ENCODE measurements at regions not wholly inside any gene's neighbourhood (a gene's known extent, or its start where the extent isn't known, plus 50 kb on each side); places are given as distances from the start of the nearest gene placed in this dataset.
"Not testable (repeated sequence)": the region's sequence is repeated elsewhere in the genome, so short reads cannot be mapped to it uniquely, and the experiment has no call there.

DNA sequence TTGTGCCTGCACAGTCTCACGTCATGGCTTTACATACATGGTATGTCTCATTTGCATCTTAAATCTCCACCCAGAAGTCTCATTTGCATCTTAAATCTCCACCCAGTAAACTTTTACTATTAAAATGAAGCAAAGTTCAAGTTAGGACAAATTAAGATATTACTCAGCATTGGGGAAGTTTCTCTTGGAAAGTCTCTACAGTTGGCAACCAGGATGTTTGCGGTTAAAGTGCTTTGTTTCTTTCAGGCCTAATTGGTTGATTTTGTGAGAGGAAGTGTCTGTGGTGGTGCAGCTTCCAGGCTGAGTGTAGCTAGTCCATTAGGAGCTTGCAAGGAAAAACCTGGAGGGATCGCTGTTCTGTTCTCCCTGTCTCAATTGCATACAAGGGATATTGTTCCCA is 1373.3 kb upstream of the GOT2 start:
- intact Hi-C loops (cut with DNase I) = no loop called here
- DNase-seq = no peak
- Histone ChIP-seq H3K4me3 (replicated peaks in 1 of 3) (no peak overlapping the region), H3K4me1 (no peaks in the 10 kb centered on the region), H3K36me3 (no peaks in the 10 kb centered on the region), H3K9me3 (no peaks in the 10 kb centered on the region), H3K27me3 (no peaks in the 10 kb centered on the region), H3K27ac (no peak overlapping the region)
- 69 to 76% methylated on average over 3 of the region's 3 CpGs for WGBS, 2 donors
- no peak for TF ChIP-seq POLR2A (IDR thresholded peaks at IDR 0.05)
- TF ChIP-seq, protein P1, sequence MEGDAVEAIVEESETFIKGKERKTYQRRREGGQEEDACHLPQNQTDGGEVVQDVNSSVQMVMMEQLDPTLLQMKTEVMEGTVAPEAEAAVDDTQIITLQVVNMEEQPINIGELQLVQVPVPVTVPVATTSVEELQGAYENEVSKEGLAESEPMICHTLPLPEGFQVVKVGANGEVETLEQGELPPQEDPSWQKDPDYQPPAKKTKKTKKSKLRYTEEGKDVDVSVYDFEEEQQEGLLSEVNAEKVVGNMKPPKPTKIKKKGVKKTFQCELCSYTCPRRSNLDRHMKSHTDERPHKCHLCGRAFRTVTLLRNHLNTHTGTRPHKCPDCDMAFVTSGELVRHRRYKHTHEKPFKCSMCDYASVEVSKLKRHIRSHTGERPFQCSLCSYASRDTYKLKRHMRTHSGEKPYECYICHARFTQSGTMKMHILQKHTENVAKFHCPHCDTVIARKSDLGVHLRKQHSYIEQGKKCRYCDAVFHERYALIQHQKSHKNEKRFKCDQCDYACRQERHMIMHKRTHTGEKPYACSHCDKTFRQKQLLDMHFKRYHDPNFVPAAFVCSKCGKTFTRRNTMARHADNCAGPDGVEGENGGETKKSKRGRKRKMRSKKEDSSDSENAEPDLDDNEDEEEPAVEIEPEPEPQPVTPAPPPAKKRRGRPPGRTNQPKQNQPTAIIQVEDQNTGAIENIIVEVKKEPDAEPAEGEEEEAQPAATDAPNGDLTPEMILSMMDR (IDR thresholded peaks at IDR 0.05) = no peak

DNA sequence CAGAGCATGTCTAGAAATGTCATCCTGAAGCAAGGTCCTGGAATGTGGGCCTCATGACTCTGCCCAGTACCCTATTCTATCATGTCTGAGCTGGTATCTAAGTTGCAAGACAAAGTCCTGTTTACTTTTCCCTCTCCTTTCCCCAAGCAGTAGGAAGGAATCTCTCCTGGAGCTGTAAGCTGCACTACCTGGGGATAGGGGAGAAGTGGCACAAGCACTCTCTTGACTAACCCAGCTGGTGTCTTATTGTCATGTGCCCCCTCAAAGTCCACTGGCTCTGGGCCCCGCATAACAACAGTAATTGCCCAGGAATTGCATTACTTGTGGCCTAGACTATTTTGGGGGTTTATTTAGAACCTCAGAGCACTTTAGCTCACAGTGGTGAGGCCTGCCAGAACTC is 1366.3 kb upstream of the GOT2 start:
- H3K36me3 ChIP-seq = no peaks in the 10 kb centered on the region
- no peak overlapping the region for H3K4me3 ChIP-seq (replicated peaks in 1 of 3)
- TF ChIP-seq, protein P1 (IDR thresholded peaks at IDR 0.05) = no peak
- no peak for TF ChIP-seq POLR2A (IDR thresholded peaks at IDR 0.05)
- H3K9me3 ChIP-seq = peaks cover 4% of the 10 kb centered on the region
- no peak for DNase-seq
- intact Hi-C loops (cut with DNase I) = no loop called here
- 27 to 70% methylated on average over 1 of the region's 1 CpG for WGBS, 2 donors
- no peaks in the 10 kb centered on the region for H3K27me3 ChIP-seq
- no peaks in the 10 kb centered on the region for H3K4me1 ChIP-seq
- no peak overlapping the region for H3K27ac ChIP-seq

DNA sequence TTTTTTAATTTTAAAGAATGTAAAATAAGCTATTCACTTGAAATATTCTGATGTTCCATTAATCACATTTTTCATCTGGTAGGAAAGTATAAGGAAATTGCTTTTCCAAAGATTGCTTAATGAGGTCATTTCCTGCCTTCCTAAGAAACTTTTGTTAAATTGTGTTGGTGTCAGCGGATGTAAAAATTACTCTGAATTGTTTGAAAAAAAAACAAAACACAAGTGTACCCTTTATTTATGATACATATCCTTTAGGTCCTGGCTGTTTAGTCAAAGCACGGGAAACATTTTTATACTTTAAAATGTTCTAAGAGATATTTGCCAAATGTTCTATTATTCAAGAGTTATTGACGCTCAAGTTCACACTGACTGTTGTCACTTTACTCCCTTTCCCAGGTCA is 1357.4 kb upstream of the GOT2 start:
- H3K9me3 ChIP-seq = no peaks in the 10 kb centered on the region
- no peak for TF ChIP-seq POLR2A (IDR thresholded peaks at IDR 0.05)
- TF ChIP-seq, protein P1 (IDR thresholded peaks at IDR 0.05) = no peak
- no peak overlapping the region for H3K27ac ChIP-seq
- no peaks in the 10 kb centered on the region for H3K4me1 ChIP-seq
- no peaks in the 10 kb centered on the region for H3K36me3 ChIP-seq
- intact Hi-C loops (cut with DNase I) = no loop called here
- no peak overlapping the region for H3K4me3 ChIP-seq (replicated peaks in 1 of 3)
- 50 to 53% methylated on average over 3 of the region's 3 CpGs for WGBS, 2 donors
- H3K27me3 ChIP-seq = no peaks in the 10 kb centered on the region
- DNase-seq = no peak

DNA sequence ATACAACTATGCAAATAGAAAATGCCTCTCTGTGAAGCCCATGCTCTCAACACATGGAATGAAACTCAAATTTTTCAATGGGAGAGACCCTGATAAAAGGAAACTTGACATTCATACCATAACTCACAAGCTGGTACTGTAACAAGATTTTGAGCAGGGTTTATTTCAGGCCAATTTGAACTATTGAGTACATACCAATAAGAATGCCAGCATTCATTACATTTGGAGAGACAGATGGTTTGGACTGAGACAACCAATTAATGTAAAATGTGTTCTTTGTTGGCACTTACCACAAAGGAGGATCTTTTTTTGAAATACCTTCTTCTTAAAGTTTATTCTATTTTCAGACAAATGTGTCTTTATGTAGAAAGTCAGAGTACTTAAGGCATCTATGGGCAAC is 1357.0 kb upstream of the GOT2 start:
- no peak for DNase-seq
- Histone ChIP-seq H3K4me1 (no peaks in the 10 kb centered on the region), H3K27me3 (no peaks in the 10 kb centered on the region), H3K4me3 (replicated peaks in 1 of 3) (no peak overlapping the region), H3K36me3 (no peaks in the 10 kb centered on the region), H3K27ac (no peak overlapping the region), H3K9me3 (no peaks in the 10 kb centered on the region)
- no peak for TF ChIP-seq POLR2A (IDR thresholded peaks at IDR 0.05)
- TF ChIP-seq, protein P1 (IDR thresholded peaks at IDR 0.05) = no peak
- intact Hi-C loops (cut with DNase I) = no loop called here

DNA sequence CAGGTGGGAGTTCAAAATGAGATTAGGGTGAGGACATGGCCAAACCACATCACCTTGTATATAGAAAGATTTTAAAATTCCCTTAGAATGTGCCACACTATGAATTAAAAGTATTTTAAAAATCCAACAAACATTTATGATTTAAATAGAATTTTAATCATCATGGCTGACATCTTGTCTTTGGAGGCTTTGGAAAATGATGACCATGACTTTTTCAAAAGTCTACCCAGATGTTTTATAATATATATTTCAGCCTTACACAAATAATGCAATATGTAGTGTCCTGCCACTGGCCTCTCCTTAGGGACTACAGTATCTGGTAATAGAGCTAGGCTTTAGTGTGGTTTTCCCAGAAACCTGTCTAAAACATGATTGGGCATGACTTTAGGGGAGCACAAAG is 1353.4 kb upstream of the GOT2 start:
- Histone ChIP-seq H3K27ac (no peak overlapping the region), H3K4me3 (replicated peaks in 1 of 3) (no peak overlapping the region), H3K4me1 (no peaks in the 10 kb centered on the region), H3K36me3 (no peaks in the 10 kb centered on the region), H3K9me3 (no peaks in the 10 kb centered on the region), H3K27me3 (no peaks in the 10 kb centered on the region)
- TF ChIP-seq, protein P1 (IDR thresholded peaks at IDR 0.05) = no peak
- no peak for TF ChIP-seq POLR2A (IDR thresholded peaks at IDR 0.05)
- DNase-seq = no peak
- intact Hi-C loops (cut with DNase I) = no loop called here

DNA sequence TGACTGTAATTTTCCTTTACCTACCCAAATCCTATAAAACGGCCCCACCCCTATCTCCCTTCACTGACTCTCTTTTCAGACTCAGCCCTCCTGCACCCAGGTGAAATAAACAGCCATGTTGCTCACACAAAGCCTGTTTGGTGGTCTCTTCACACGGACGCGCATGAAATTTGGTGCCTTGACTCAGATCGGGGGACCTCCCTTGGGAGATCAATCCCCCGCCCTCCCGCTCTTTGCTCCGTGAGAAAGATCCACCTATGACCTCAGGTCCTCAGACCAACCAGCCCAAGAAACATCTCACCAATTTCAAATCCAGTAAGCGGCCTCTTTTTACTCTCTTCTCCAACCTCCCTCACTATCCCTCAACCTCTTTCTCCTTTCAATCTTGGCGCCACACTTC is 1344.7 kb upstream of the GOT2 start:
- DNase-seq, H3K27me3 ChIP-seq: not testable (repeated sequence)
- WGBS, 2 donors = 92 to 97% methylated on average over 9 to 10 of the region's 10 CpGs

More for the DNA sequence above, 1344.7 kb upstream of the GOT2 start:
- H3K4me3 ChIP-seq (replicated peaks in 1 of 3); intact Hi-C loops (cut with DNase I); H3K9me3 ChIP-seq; H3K27ac ChIP-seq; H3K36me3 ChIP-seq; H3K4me1 ChIP-seq: not testable (repeated sequence)
